Ovary (tissue), 3 donors: ENCODE measurements at regions not wholly inside any gene's neighbourhood (a gene's known extent, or its start where the extent isn't known, plus 50 kb on each side); places are given as distances from the start of the nearest gene placed in this dataset.

ENCODE experiments used
- CTCF ChIP-seq, 3 donors: fragments of 450-650 bp in 2 of 3; fragments of 200-600 bp in 1 of 3; IDR thresholded peaks; one replicate each; pipeline versions ENCODE4 v1.5.1 to v1.8.0; 2016 to 2022; ENCODE audit warnings: antibody characterized with exemption in 3 of 3, mild to moderate bottlenecking in 1 of 3
- EP300 ChIP-seq: sonication (generic); formaldehyde crosslinking; IDR thresholded peaks from one replicate; pipeline ENCODE4 v1.6.1; 2017; ENCODE audit warnings: antibody characterized with exemption
- POLR2A ChIP-seq: fragments of 450-650 bp; IDR thresholded peaks from one replicate; pipeline ENCODE4 v1.6.1; 2017; ENCODE audit warnings: antibody characterized with exemption, mild to moderate bottlenecking, moderate library complexity
- donor health status: DM: no; HTN: no; CAD: no.

- TF ChIP-seq CTCF (IDR thresholded peaks at IDR 0.05): no peak
- TF ChIP-seq POLR2A: no peak
- TF ChIP-seq EP300: no peak
Measured at GRCh38 chr4:79233820-79234219, 92.0 kb downstream of the NAA11 start.
